SIG-M5 treated with dmso at 0.1 percent for 504 hours (cell line): ENCODE measurements at regions not wholly inside any gene's neighbourhood (a gene's known extent, or its start where the extent isn't known, plus 50 kb on each side); places are given as distances from the start of the nearest gene placed in this dataset.
A peak's percentile ranks its signal among the peaks of the same experiment; 100 is the strongest.
"Not testable (repeated sequence)": the region's sequence is repeated elsewhere in the genome, so short reads cannot be mapped to it uniquely, and the experiment has no call there.

Experiments used
- DNase-seq: peaks from one replicate; lab custom pipeline; 2025; ENCODE audit not compliant: unreplicated experiment; lab: John Stamatoyannopoulos, UW

- DNase-seq = peak; percentile 90
Observed at GRCh38 chr14:99995700-99996356, 69.4 kb upstream of the EVL start.

- no peak for DNase-seq
Observed at GRCh38 chr14:99996951-99997571, 68.2 kb upstream of the EVL start.

- not testable (repeated sequence) for DNase-seq
Observed at GRCh38 chr14:100000398-100000797, 64.8 kb upstream of the EVL start.

- no peak for DNase-seq
Observed at GRCh38 chr14:100004392-100004791, 60.8 kb upstream of the EVL start.

- DNase-seq = no peak
Observed at GRCh38 chr14:100007254-100007653, 58.0 kb upstream of the EVL start.

GRCh38 chr14:100009802-100010201 lies 55.4 kb upstream of the EVL start:
- DNase-seq = not testable (repeated sequence)

- no peak for DNase-seq
Observed at GRCh38 chr14:100010679-100011078, 54.5 kb upstream of the EVL start.

- no peak for DNase-seq
Observed at GRCh38 chr14:100011628-100012325, 53.4 kb upstream of the EVL start.

- no peak for DNase-seq
Observed at GRCh38 chr14:100012478-100013327, 52.5 kb upstream of the EVL start.

- DNase-seq = peak; percentile 76
Observed at GRCh38 chr14:100015251-100015655, 50.0 kb upstream of the EVL start.
